GM12891 (cell line): ENCODE measurements at regions not wholly inside any gene's neighbourhood (a gene's known extent, or its start where the extent isn't known, plus 50 kb on each side); places are given as distances from the start of the nearest gene placed in this dataset.

Experiments used
- DNase-seq: peaks from one replicate; pipeline ENCODE4 v3.0.0; 2011; ENCODE audit warnings: low spot score; ENCODE audit not compliant: insufficient read length
- FAIRE-seq: peaks from 2 replicates; lab custom pipeline; 2011; peaks lifted over from hg19 to GRCh38; lab: Jason Lieb, UNC
- PAX5 ChIP-seq: IDR thresholded peaks from 2 replicates; pipeline ENCODE4 v1.6.1; 2011; ENCODE audit warnings: low read length, moderate library complexity, mild to moderate bottlenecking; ENCODE audit not compliant: insufficient read depth, severe bottlenecking
- POLR2A ChIP-seq: IDR thresholded peaks from 2 replicates; pipeline ENCODE4 v1.6.1; 2011; ENCODE audit warnings: low read depth, low read length, control low read depth
- POLR2AphosphoS5 ChIP-seq: IDR thresholded peaks from 2 replicates; pipeline ENCODE4 v1.6.1; 2011; ENCODE audit warnings: low read depth, low read length, control low read depth
- POU2F2 ChIP-seq: IDR thresholded peaks from 2 replicates; pipeline ENCODE4 v1.6.1; 2011; ENCODE audit warnings: low read depth, mild to moderate bottlenecking, control low read depth, low read length, moderate library complexity
- SPI1 ChIP-seq: IDR thresholded peaks from 2 replicates; pipeline ENCODE4 v1.6.1; 2011; ENCODE audit warnings: low read depth, low read length, control low read depth
- TAF1 ChIP-seq: IDR thresholded peaks from 2 replicates; pipeline ENCODE4 v1.6.1; 2011; ENCODE audit warnings: low read depth, low read length, control low read depth

- no peak for TF ChIP-seq TAF1
- no peak for TF ChIP-seq POLR2A
- TF ChIP-seq SPI1, result no peak
- no peak for TF ChIP-seq POLR2AphosphoS5
- no peak for TF ChIP-seq POU2F2
- no peak for TF ChIP-seq PAX5
- FAIRE-seq, result no peak
These were observed 90.2 kb upstream of the GRIK3 start for GRCh38 chr1:37124501-37124900.

GRCh38 chr1:37125295-37125694, 91.0 kb upstream of the GRIK3 start:
- TF ChIP-seq TAF1, result no peak
- TF ChIP-seq POU2F2, result no peak
- no peak for TF ChIP-seq POLR2AphosphoS5
- TF ChIP-seq SPI1, result no peak
- TF ChIP-seq PAX5, result no peak
- TF ChIP-seq POLR2A, result no peak
- no peak for DNase-seq
- no peak for FAIRE-seq

More at GRCh38 chr1:37124501-37124900, 90.2 kb upstream of the GRIK3 start:
- DNase-seq, result no peak

- TF ChIP-seq POU2F2, result no peak
- TF ChIP-seq SPI1, result no peak
- TF ChIP-seq POLR2AphosphoS5, result no peak
- TF ChIP-seq PAX5, result no peak
- no peak for TF ChIP-seq TAF1
- no peak for TF ChIP-seq POLR2A
- FAIRE-seq (no peak), DNase-seq (no peak)
These were observed 93.0 kb upstream of the GRIK3 start for GRCh38 chr1:37127254-37127748.

GRCh38 chr1:37128091-37128490, 93.8 kb upstream of the GRIK3 start:
- DNase-seq (no peak), FAIRE-seq (no peak)
- no peak for TF ChIP-seq PAX5
- no peak for TF ChIP-seq SPI1
- TF ChIP-seq POU2F2, result no peak
- TF ChIP-seq POLR2AphosphoS5, result no peak
- no peak for TF ChIP-seq TAF1

GRCh38 chr1:37130221-37130948, 96.1 kb upstream of the GRIK3 start:
- TF ChIP-seq POLR2AphosphoS5 (no peak), PAX5 (no peak), POU2F2 (no peak), SPI1 (no peak), POLR2A (no peak), TAF1 (no peak)
- no peak for DNase-seq
- FAIRE-seq, result no peak

GRCh38 chr1:37131281-37131680, 97.0 kb upstream of the GRIK3 start:
- TF ChIP-seq POU2F2 (no peak), POLR2AphosphoS5 (no peak), TAF1 (no peak), PAX5 (no peak), SPI1 (no peak), POLR2A (no peak)
- DNase-seq (no peak), FAIRE-seq (no peak)

GRCh38 chr1:37133276-37134145, 99.2 kb upstream of the GRIK3 start:
- FAIRE-seq (no peak), DNase-seq (no peak)
- TF ChIP-seq POLR2A (no peak), POU2F2 (no peak)

GRCh38 chr1:37134599-37134998, 100.3 kb upstream of the GRIK3 start:
- DNase-seq (no peak), FAIRE-seq (no peak)
- no peak for TF ChIP-seq PAX5
- TF ChIP-seq TAF1, result no peak
- no peak for TF ChIP-seq POLR2A
- TF ChIP-seq POU2F2, result no peak
- TF ChIP-seq SPI1, result no peak
- no peak for TF ChIP-seq POLR2AphosphoS5

- no peak for TF ChIP-seq POLR2AphosphoS5
- TF ChIP-seq POU2F2, result no peak
- TF ChIP-seq SPI1, result peak; percentile 80
- no peak for FAIRE-seq
- no peak for DNase-seq
These were observed 100.7 kb upstream of the GRIK3 start for GRCh38 chr1:37135032-37135431.
